OCI-LY3 (cell line): ENCODE measurements at regions not wholly inside any gene's neighbourhood (a gene's known extent, or its start where the extent isn't known, plus 50 kb on each side); places are given as distances from the start of the nearest gene placed in this dataset.

Experiments
- EZH2phosphoT487 ChIP-seq: fragments of 200-600 bp; shearing (Covaris generic); IDR thresholded peaks from 2 replicates; pipeline ENCODE4 v1.6.1; 2018; ENCODE audit warnings: antibody characterized with exemption, mixed run types, low read depth
- TF ChIP-seq, protein P1 (sequence below): fragments of 200-600, 300-600 bp; sonication (generic); IDR thresholded peaks from 2 replicates; pipeline ENCODE4 v1.5.1; 2014; ENCODE audit warnings: antibody characterized with exemption, low read length, low read depth

DNA sequence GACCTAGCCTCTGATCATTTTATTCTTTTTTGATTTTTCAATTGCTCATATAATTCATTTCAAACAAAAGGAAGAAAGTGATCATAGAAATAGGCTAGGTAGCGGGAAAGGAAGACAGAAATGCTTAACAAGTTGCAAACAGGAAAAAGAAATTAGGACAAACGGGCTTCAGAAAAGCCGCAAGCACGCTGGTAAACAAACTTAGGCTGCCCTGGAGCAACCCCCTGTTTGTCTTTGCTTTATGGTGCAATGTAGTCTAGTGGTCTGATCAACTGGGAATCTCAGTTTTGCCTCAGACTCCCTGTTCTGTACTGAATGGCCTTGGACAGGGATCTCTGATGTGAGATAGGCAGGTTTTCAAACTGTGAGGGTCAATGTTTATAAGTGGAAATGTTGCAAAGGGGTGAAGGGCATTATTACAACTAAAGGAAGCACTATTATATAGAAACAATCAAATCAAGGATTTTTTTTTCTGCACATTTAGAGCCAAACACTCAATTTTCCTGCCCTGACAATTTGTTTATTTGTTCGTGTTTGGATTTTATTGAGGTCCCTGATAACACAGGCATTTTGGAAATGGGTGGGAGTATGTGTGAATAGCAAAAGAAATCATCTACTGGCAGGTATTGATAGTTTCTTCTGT, 146.8 kb upstream of the NRIP1 start:
- TF ChIP-seq, protein P1, sequence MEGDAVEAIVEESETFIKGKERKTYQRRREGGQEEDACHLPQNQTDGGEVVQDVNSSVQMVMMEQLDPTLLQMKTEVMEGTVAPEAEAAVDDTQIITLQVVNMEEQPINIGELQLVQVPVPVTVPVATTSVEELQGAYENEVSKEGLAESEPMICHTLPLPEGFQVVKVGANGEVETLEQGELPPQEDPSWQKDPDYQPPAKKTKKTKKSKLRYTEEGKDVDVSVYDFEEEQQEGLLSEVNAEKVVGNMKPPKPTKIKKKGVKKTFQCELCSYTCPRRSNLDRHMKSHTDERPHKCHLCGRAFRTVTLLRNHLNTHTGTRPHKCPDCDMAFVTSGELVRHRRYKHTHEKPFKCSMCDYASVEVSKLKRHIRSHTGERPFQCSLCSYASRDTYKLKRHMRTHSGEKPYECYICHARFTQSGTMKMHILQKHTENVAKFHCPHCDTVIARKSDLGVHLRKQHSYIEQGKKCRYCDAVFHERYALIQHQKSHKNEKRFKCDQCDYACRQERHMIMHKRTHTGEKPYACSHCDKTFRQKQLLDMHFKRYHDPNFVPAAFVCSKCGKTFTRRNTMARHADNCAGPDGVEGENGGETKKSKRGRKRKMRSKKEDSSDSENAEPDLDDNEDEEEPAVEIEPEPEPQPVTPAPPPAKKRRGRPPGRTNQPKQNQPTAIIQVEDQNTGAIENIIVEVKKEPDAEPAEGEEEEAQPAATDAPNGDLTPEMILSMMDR, result no peak
- no peak for TF ChIP-seq EZH2phosphoT487
